OCI-LY7 (cell line): ENCODE measurements at regions not wholly inside any gene's neighbourhood (a gene's known extent, or its start where the extent isn't known, plus 50 kb on each side); places are given as distances from the start of the nearest gene placed in this dataset.
"Not testable (repeated sequence)": the region's sequence is repeated elsewhere in the genome, so short reads cannot be mapped to it uniquely, and the experiment has no call there.

Experiments
- EZH2phosphoT487 ChIP-seq: fragments of 200-600 bp; sonication (generic); IDR thresholded peaks from 2 replicates; pipeline ENCODE4 v1.6.1; 2018; ENCODE audit warnings: low read depth, borderline replicate concordance, mild to moderate bottlenecking, mixed run types, antibody characterized with exemption, low read length, moderate library complexity, mixed read lengths
- TF ChIP-seq, protein P1 (sequence below): fragments of 200-600 bp; sonication (generic); conservative IDR thresholded peaks from 2 replicates; pipeline ENCODE4 v1.5.1; 2014; ENCODE audit warnings: mild to moderate bottlenecking, antibody characterized with exemption, low read length, moderate library complexity, mixed read lengths

DNA sequence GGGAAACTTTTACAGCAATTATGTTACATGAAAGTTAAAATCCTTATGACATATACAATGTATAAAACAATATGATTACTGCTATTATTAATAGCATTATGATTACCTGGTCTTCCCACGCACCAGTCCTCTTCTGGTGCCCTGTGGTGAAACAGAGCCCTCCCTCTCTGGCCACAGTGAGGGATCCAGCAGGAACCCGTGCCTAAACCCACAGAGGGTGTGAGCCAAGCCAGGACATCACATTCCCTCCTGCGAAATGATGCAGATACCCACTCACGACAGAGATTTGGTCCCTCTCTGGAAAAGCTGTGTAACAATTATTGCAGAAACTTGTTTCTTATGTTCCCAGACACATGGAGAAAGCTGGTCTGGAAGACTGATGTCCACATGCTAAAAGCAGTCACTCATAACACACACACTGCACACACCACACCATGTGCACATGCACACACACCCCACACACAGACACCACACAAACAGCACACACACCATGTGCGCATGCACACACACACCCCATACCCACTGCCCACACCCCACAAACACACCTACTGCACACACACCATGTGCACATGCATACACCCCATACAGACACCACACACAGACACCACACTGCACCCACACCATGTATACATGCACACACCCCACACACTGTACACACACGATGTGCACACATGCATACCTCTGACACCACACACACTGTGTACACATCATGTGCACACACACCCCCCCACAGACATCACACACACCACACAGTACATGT, 1462.2 kb downstream of the FOXD4L5 start:
- TF ChIP-seq, protein P1, sequence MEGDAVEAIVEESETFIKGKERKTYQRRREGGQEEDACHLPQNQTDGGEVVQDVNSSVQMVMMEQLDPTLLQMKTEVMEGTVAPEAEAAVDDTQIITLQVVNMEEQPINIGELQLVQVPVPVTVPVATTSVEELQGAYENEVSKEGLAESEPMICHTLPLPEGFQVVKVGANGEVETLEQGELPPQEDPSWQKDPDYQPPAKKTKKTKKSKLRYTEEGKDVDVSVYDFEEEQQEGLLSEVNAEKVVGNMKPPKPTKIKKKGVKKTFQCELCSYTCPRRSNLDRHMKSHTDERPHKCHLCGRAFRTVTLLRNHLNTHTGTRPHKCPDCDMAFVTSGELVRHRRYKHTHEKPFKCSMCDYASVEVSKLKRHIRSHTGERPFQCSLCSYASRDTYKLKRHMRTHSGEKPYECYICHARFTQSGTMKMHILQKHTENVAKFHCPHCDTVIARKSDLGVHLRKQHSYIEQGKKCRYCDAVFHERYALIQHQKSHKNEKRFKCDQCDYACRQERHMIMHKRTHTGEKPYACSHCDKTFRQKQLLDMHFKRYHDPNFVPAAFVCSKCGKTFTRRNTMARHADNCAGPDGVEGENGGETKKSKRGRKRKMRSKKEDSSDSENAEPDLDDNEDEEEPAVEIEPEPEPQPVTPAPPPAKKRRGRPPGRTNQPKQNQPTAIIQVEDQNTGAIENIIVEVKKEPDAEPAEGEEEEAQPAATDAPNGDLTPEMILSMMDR = not testable (repeated sequence)
- TF ChIP-seq EZH2phosphoT487 = not testable (repeated sequence)
